HG03378 (cell line): ENCODE measurements at regions not wholly inside any gene's neighbourhood (a gene's known extent, or its start where the extent isn't known, plus 50 kb on each side); places are given as distances from the start of the nearest gene placed in this dataset.

Experiments
- ATAC-seq: cut with Tn5 transposase; IDR thresholded peaks from one replicate; pipeline ENCODE4 v1.9.1; 2021; ENCODE audit warnings: mild to moderate bottlenecking, moderate library complexity; ENCODE audit not compliant: unreplicated experiment

GRCh38 chr9:28779243-28779642 is 1206.0 kb upstream of the C9orf72 start:
- ATAC-seq, result no peak

- no peak for ATAC-seq
These were observed 1208.2 kb upstream of the C9orf72 start for GRCh38 chr9:28781481-28781880.

- no peak for ATAC-seq
These were observed 1209.3 kb upstream of the C9orf72 start for GRCh38 chr9:28782630-28783029.

GRCh38 chr9:28792716-28793115 is 1219.4 kb upstream of the C9orf72 start:
- no peak for ATAC-seq

- no peak for ATAC-seq
These were observed 1226.6 kb upstream of the C9orf72 start for GRCh38 chr9:28799876-28800275.

GRCh38 chr9:28801144-28801799 is 1228.0 kb upstream of the C9orf72 start:
- ATAC-seq, result no peak

GRCh38 chr9:28805197-28805596 is 1231.9 kb upstream of the C9orf72 start:
- no peak for ATAC-seq

GRCh38 chr9:28808042-28808441 is 1234.8 kb upstream of the C9orf72 start:
- no peak for ATAC-seq

- no peak for ATAC-seq
These were observed 1237.3 kb upstream of the C9orf72 start for GRCh38 chr9:28810388-28811075.

- ATAC-seq, result no peak
These were observed 1247.5 kb upstream of the C9orf72 start for GRCh38 chr9:28820741-28821140.

- ATAC-seq, result no peak
These were observed 1248.0 kb upstream of the C9orf72 start for GRCh38 chr9:28821240-28821639.

- ATAC-seq, result no peak
These were observed 1251.2 kb upstream of the C9orf72 start for GRCh38 chr9:28824432-28824963.

- no peak for ATAC-seq
These were observed 1259.0 kb upstream of the C9orf72 start for GRCh38 chr9:28832168-28832770.

GRCh38 chr9:28834156-28834555 is 1260.9 kb upstream of the C9orf72 start:
- ATAC-seq, result no peak

GRCh38 chr9:28839778-28840430 is 1266.6 kb upstream of the C9orf72 start:
- no peak for ATAC-seq

GRCh38 chr9:28841775-28842174 is 1268.5 kb upstream of the C9orf72 start:
- no peak for ATAC-seq

- no peak for ATAC-seq
These were observed 1274.0 kb upstream of the C9orf72 start for GRCh38 chr9:28847331-28847730.

- ATAC-seq, result no peak
These were observed 1275.4 kb upstream of the C9orf72 start for GRCh38 chr9:28848671-28849070.

GRCh38 chr9:28853477-28853876 is 1280.2 kb upstream of the C9orf72 start:
- ATAC-seq, result no peak

GRCh38 chr9:28866951-28867350 is 1293.7 kb upstream of the C9orf72 start:
- ATAC-seq, result no peak

GRCh38 chr9:28868228-28868990 is 1295.1 kb upstream of the C9orf72 start:
- ATAC-seq, result no peak
